BLaER1 treated with 17β-estradiol and CSF1 and Interleukin-3, amounts not matched to agents 10 nM and 100 nM (cell line): ENCODE measurements at regions not wholly inside any gene's neighbourhood (a gene's known extent, or its start where the extent isn't known, plus 50 kb on each side); places are given as distances from the start of the nearest gene placed in this dataset.

Source experiments
- H3K27ac ChIP-seq, 11 experiments: shearing (Covaris generic); formaldehyde crosslinking; 2 replicates each; pipeline ENCODE4 v1.8.1; 2022
- H3K27me3 ChIP-seq, 11 experiments: shearing (Covaris generic); formaldehyde crosslinking; 2 replicates each; pipeline ENCODE4 v1.8.1; 2022
- H3K36me3 ChIP-seq, 11 experiments: shearing (Covaris generic); formaldehyde crosslinking; 2 replicates each; pipeline ENCODE4 v1.8.1; 2022
- H3K4me1 ChIP-seq, 10 experiments: shearing (Covaris generic); formaldehyde crosslinking; 2 replicates each; pipeline ENCODE4 v1.8.1; 2022
- H3K4me2 ChIP-seq, 11 experiments: shearing (Covaris generic); formaldehyde crosslinking; 2 replicates each; pipeline ENCODE4 v1.8.1; 2022
- H3K4me3 ChIP-seq, 10 experiments: shearing (Covaris generic); formaldehyde crosslinking; 2 replicates each; pipeline ENCODE4 v1.8.1; 2022
- H3K9ac ChIP-seq, 11 experiments: shearing (Covaris generic); formaldehyde crosslinking; 2 replicates each; pipeline ENCODE4 v1.8.1; 2022
- H3K9me3 ChIP-seq, 11 experiments: shearing (Covaris generic); formaldehyde crosslinking; replicated peaks in 1 of 11; 2 replicates each; pipeline ENCODE4 v1.8.1; 2022
- H4K20me1 ChIP-seq, 11 experiments: shearing (Covaris generic); formaldehyde crosslinking; 2 replicates each; pipeline ENCODE4 v1.8.1; 2022
- Cebpa-rat ChIP-seq, 11 experiments: shearing (Covaris generic); IDR thresholded peaks; 2 replicates each; pipeline ENCODE4 v1.8.1; 2022

DNA sequence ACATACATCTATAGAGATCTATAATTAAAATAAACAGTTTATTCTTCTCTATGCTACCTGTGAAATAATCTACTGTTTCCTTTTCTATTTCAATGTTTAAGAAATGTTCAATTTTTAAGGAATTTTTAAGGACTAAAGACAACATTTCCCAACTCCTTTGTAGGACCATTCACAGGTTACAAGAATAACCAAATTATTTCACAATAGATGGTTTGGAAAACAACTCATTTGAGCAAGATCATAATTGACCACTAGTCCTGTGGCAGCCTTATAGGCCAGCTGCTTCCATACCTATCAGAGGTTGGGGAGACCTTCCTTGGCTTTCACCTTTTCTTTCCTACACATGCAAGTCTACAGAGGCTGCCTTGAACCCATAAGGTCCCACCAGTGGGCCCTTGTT, 193.7 kb downstream of the TTC39B start:
- Histone ChIP-seq H3K4me3 (no peak overlapping the region), H3K4me1 (no peaks in the 10 kb centered on the region), H3K9ac (no peak overlapping the region), H3K4me2 (no peak overlapping the region), H3K36me3 (no peaks in the 10 kb centered on the region), H3K9me3 (0 out of 22 replicates have a peak, but pooled peaks cover 0 to 4% (median 0%) of the 10 kb centered on the region in 11 experiments), H3K27ac (no peak overlapping the region), H3K27me3 (no peaks in the 10 kb centered on the region), H4K20me1 (no peaks in the 10 kb centered on the region)
- TF ChIP-seq Cebpa-rat (IDR thresholded peaks at IDR 0.05) = no peak

DNA sequence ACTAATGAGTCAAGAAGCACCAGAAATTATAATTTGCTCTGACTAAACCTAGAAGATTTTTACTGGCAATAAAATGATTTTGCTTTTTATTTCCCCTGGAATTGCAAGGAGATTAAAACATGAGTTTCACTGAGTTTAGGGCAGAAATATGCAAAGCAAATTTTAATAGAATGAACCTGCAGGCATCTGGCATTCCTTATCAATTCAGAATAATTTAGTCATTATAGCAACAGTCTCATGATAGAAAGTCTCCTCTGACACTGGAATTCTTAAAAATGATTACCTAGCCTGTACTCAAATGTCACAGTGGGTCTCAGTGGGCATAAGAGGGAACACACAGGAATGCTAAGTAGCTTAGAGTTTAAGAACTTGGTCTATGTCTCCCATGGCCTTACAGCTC, 195.9 kb downstream of the TTC39B start:
- Histone ChIP-seq H3K27ac (no peak overlapping the region), H3K9me3 (peaks cover 0 to 10% (median 6%) of the 10 kb centered on the region in 11 experiments; a peak in 15 of 22 replicates), H3K9ac (no peak overlapping the region), H3K36me3 (no peaks in the 10 kb centered on the region), H3K4me1 (no peaks in the 10 kb centered on the region), H3K27me3 (no peaks in the 10 kb centered on the region), H3K4me3 (no peak overlapping the region), H3K4me2 (no peak overlapping the region), H4K20me1 (no peaks in the 10 kb centered on the region)
- TF ChIP-seq Cebpa-rat (IDR thresholded peaks at IDR 0.05) = no peak

DNA sequence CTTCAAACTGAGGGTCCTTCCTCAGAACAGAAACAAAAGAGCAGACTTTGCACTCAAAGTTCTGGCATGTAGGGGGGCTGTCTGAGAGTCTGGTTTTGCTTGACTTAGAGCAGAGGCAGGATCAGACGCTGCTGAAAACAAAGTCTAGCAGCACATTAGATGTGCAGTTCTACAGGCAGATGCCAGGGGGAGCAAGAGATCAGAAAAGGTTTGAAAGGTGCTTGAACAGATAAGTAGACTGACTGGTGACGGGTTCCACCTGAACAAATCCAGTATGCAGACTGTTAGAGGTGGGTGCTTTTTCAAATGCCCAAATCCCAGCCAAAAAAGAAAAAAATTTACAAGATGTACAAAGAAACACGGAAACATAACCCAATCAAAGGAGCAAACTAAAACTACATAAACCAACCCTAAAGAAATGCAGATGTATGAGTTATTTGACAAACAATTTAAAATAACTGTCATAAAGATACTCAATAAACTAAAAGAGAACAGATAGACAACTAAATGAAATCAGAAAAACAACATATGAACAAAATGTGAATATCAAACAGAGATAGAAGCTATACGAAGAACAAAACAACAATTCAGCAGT, 194.7 kb upstream of the FREM1 start:
- peaks cover 0 to 10% (median 6%) of the 10 kb centered on the region in 11 experiments; a peak in 15 of 22 replicates for H3K9me3 ChIP-seq
- H3K9ac ChIP-seq = no peak overlapping the region
- no peaks in the 10 kb centered on the region for H3K27me3 ChIP-seq
- H3K4me1 ChIP-seq = no peaks in the 10 kb centered on the region
- H4K20me1 ChIP-seq = no peaks in the 10 kb centered on the region
- no peak overlapping the region for H3K4me2 ChIP-seq
- TF ChIP-seq Cebpa-rat (IDR thresholded peaks at IDR 0.05) = no peak
- H3K27ac ChIP-seq = no peak overlapping the region
- H3K4me3 ChIP-seq = no peak overlapping the region
- H3K36me3 ChIP-seq = no peaks in the 10 kb centered on the region

DNA sequence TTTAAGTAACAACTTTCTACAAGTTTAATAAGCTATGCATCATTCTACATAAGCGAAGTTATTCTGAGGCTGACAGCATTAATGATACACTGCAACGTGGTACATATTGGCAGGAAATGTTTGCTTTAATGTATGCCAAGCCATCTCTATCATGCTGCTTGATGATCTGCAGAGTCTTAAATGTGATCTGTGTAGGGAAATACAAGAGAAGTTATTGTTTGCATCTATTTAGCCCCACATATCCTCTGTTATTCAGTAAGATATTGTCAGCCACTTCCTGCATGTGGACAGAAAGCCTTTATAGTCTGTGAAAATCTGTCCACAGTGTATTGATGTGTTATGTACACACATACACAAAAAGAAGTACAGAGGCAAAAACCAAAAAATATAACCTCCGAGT, 193.1 kb upstream of the FREM1 start:
- no peaks in the 10 kb centered on the region for H3K4me1 ChIP-seq
- no peak overlapping the region for H3K27ac ChIP-seq
- H3K4me3 ChIP-seq = no peak overlapping the region
- no peak overlapping the region for H3K4me2 ChIP-seq
- H3K36me3 ChIP-seq = no peaks in the 10 kb centered on the region
- no peak overlapping the region for H3K9ac ChIP-seq
- no peaks in the 10 kb centered on the region for H3K27me3 ChIP-seq
- peaks cover 0 to 10% (median 6%) of the 10 kb centered on the region in 11 experiments; a peak in 15 of 22 replicates for H3K9me3 ChIP-seq
- TF ChIP-seq Cebpa-rat (IDR thresholded peaks at IDR 0.05) = no peak
- H4K20me1 ChIP-seq = no peaks in the 10 kb centered on the region

DNA sequence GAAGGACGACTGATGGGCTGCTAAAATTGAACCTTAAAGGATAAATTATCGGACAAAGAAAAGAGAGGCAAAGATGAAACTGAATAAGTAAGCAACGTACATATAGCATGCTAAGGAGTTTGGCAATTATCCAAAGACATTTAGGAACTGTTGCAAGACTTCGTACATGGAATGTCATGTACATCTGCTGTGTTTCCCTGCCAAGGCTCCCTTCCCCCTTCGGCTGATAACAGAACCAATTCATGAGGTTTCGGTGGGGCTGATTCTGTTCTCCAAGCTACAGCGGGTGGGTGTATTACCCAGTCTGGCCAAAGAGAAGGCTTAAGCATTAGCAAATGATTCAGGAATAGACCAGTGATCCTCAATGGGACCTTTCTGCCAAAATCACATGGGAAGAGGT, 190.9 kb upstream of the FREM1 start:
- H3K9ac ChIP-seq = no peak overlapping the region
- no peak overlapping the region for H3K4me3 ChIP-seq
- H3K27ac ChIP-seq = no peak overlapping the region
- no peaks in the 10 kb centered on the region for H3K9me3 ChIP-seq
- TF ChIP-seq Cebpa-rat (IDR thresholded peaks at IDR 0.05) = no peak
- no peaks in the 10 kb centered on the region for H3K36me3 ChIP-seq
- H3K4me1 ChIP-seq = no peaks in the 10 kb centered on the region
- H3K4me2 ChIP-seq = no peak overlapping the region
- H4K20me1 ChIP-seq = no peaks in the 10 kb centered on the region
- no peaks in the 10 kb centered on the region for H3K27me3 ChIP-seq

DNA sequence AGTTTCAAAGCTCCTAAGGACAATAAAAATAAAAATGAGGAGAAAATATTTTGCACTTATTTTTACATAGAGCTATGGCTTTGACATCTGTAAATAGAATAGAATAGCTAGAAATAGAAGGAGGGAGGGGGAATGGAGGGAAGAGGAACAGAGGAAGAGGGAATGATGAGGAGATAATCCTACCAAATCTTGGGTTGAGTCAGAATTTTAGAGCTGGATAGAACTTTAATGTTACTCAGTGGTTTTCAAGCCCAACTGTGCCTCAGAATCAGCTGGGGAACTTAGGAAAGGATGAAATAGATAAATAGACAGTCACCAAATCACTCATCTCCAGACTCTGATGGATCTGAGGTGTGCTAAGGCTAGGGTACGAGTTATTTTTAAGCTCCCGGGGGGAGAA, 190.3 kb upstream of the FREM1 start:
- H3K36me3 ChIP-seq = no peaks in the 10 kb centered on the region
- TF ChIP-seq Cebpa-rat (IDR thresholded peaks at IDR 0.05) = no peak
- no peak overlapping the region for H3K4me2 ChIP-seq
- no peak overlapping the region for H3K9ac ChIP-seq
- H3K4me1 ChIP-seq = no peaks in the 10 kb centered on the region
- H3K4me3 ChIP-seq = no peak overlapping the region
- H4K20me1 ChIP-seq = no peaks in the 10 kb centered on the region
- no peaks in the 10 kb centered on the region for H3K9me3 ChIP-seq
- no peaks in the 10 kb centered on the region for H3K27me3 ChIP-seq
- H3K27ac ChIP-seq = no peak overlapping the region

DNA sequence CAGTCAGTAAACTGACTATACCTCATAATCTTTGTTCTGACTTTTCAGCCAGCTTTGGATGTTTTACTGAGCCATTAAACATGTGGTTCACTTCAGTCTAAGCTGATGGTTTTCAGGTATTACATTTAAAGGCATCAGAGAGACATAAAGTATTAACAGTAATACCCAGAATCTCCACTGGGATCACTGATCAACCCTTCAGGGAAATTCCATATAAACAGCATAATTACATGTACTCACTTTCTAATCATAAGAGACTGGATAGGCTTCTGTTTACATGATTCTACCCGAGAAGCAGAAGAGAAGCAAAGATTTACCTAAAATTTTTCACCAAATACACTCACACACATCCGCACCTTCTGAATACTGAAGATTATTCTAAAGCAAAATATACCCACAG, 186.7 kb upstream of the FREM1 start:
- Histone ChIP-seq H3K4me1 (no peaks in the 10 kb centered on the region), H3K27ac (no peak overlapping the region), H3K36me3 (no peaks in the 10 kb centered on the region), H3K9me3 (no peaks in the 10 kb centered on the region), H3K27me3 (no peaks in the 10 kb centered on the region), H3K4me3 (no peak overlapping the region), H3K9ac (no peak overlapping the region), H3K4me2 (no peak overlapping the region), H4K20me1 (no peaks in the 10 kb centered on the region)
- no peak for TF ChIP-seq Cebpa-rat (IDR thresholded peaks at IDR 0.05)

DNA sequence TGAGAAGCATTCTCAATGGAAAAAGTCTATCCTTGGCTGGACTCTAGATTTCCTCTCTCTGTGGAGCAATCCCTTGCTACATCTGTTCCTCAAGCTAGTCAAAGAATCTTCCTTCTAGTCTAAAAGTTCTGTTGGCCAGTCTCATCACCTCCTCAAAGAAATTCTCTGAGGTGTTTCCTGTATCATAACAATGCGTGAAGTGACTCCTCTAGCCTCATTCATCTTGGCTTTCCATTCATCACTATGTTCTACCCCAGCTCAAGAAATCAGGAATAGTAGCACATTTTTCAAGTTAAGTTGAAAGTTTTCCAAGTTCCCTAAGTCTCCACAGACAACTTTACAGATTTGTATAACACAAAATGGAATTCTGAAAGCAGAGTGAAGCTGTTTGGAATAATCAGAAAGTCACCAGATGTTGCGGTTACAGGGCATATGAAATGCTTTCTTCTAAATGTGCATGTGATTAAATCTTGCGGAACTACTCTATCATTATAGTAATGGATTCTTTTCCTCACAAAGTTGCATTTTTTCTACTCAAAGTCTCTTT, 176.6 kb upstream of the FREM1 start:
- H3K4me3 ChIP-seq = no peak overlapping the region
- H3K4me2 ChIP-seq = no peak overlapping the region
- no peaks in the 10 kb centered on the region for H4K20me1 ChIP-seq
- no peaks in the 10 kb centered on the region for H3K9me3 ChIP-seq
- H3K4me1 ChIP-seq = no peaks in the 10 kb centered on the region
- H3K36me3 ChIP-seq = no peaks in the 10 kb centered on the region
- no peak overlapping the region for H3K9ac ChIP-seq
- no peak overlapping the region for H3K27ac ChIP-seq
- no peaks in the 10 kb centered on the region for H3K27me3 ChIP-seq
- no peak for TF ChIP-seq Cebpa-rat (IDR thresholded peaks at IDR 0.05)

DNA sequence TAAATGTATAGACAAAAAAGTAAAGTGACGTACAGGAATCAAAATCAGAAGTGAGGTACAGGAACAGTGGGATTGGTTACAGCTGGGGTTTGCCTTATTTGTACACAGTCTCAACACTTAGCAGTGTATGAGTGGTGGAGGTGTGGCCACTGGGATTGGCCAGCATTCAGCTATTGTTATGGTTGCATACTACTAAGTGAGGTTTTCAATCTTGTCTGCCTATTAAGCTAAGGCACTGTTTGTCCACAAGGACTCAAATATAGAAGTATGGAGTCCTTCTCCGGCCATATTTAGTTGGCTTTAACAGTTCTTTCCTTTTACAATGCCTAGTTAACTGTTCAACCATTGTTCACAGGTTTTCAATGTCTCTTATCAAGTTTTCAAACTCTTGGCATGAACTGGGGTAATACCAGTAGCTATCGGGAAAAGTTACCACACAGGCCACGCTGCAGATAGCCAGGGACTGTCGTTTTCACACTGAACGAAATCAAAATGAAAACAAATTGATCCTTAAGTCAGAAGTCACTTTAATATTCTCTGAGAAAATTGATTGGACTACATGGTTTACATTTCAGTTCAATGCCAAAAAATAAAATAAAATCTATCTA, 176.0 kb upstream of the FREM1 start:
- Histone ChIP-seq H3K36me3 (no peaks in the 10 kb centered on the region), H3K4me1 (no peaks in the 10 kb centered on the region), H3K9me3 (no peaks in the 10 kb centered on the region), H3K4me2 (no peak overlapping the region), H3K4me3 (no peak overlapping the region), H3K27ac (no peak overlapping the region), H3K9ac (no peak overlapping the region), H4K20me1 (no peaks in the 10 kb centered on the region), H3K27me3 (no peaks in the 10 kb centered on the region)
- TF ChIP-seq Cebpa-rat (IDR thresholded peaks at IDR 0.05) = no peak
